ENCODE measurements at regions not wholly inside any gene's neighbourhood (a gene's known extent, or its start where the extent isn't known, plus 50 kb on each side); places are given as distances from the start of the nearest gene placed in this dataset.

- DNase-seq (no peak), ATAC-seq (ENCODE audit: insufficient read depth, low FRiP score) (no peak)
- TF ChIP-seq CTCF (IDR thresholded peaks at IDR 0.05; ENCODE audit: control extremely low read depth, extremely low read depth) = no peak
- Histone ChIP-seq H3K9ac (ENCODE audit: insufficient read depth in 1 of 2, low read length in 2 of 2) (no peak overlapping the region), H3K4me1 (ENCODE audit: control insufficient read depth in 5 of 5, insufficient read depth in 5 of 5, low read length in 5 of 5) (no peaks in the 10 kb centered on the region), H3K27me3 (ENCODE audit: control insufficient read depth in 3 of 3, insufficient read depth in 3 of 3, low read length in 2 of 3) (no peaks in the 10 kb centered on the region), H3K4me3 (no peak overlapping the region), H3K36me3 (ENCODE audit: control insufficient read depth in 4 of 4, insufficient read depth in 4 of 4, low read length in 4 of 4) (no peaks in the 10 kb centered on the region), H3K9me3 (ENCODE audit: control insufficient read depth in 4 of 4, insufficient read depth in 3 of 4, low read length in 3 of 4) (peaks cover 0 to 5% (median 0%) of the 10 kb centered on the region in 4 donors), H3K27ac (ENCODE audit: low read depth in 1 of 2, low read length in 1 of 2) (no peak overlapping the region)
- 95 to 97% methylated on average over 10 of the region's 10 CpGs for WGBS, 2 donors
These were observed 1098.1 kb upstream of the NCAM2 start for GRCh38 chr21:19900149-19900548.

GRCh38 chr21:19908390-19908789 lies 1089.8 kb upstream of the NCAM2 start:
- Histone ChIP-seq H3K36me3 (ENCODE audit: control insufficient read depth in 4 of 4, insufficient read depth in 4 of 4, low read length in 4 of 4) (no peaks in the 10 kb centered on the region), H3K9ac (ENCODE audit: insufficient read depth in 1 of 2, low read length in 2 of 2) (no peak overlapping the region), H3K4me1 (ENCODE audit: control insufficient read depth in 5 of 5, insufficient read depth in 5 of 5, low read length in 5 of 5) (no peaks in the 10 kb centered on the region), H3K4me3 (no peak overlapping the region), H3K27ac (ENCODE audit: low read depth in 1 of 2, low read length in 1 of 2) (no peak overlapping the region), H3K9me3 (ENCODE audit: control insufficient read depth in 4 of 4, insufficient read depth in 3 of 4, low read length in 3 of 4) (no peaks in the 10 kb centered on the region), H3K27me3 (ENCODE audit: control insufficient read depth in 3 of 3, insufficient read depth in 3 of 3, low read length in 2 of 3) (no peaks in the 10 kb centered on the region)
- no peak for DNase-seq
- WGBS, 2 donors = 17 to 30% methylated on average over 1 of the region's 1 CpG
- TF ChIP-seq CTCF (IDR thresholded peaks at IDR 0.05; ENCODE audit: control extremely low read depth, extremely low read depth) = no peak
- no peak for ATAC-seq (ENCODE audit: insufficient read depth, low FRiP score)

- Histone ChIP-seq H3K4me1 (ENCODE audit: control insufficient read depth in 5 of 5, insufficient read depth in 5 of 5, low read length in 5 of 5) (peaks cover 0 to 2% (median 0%) of the 10 kb centered on the region in 5 donors), H3K4me3 (no peak overlapping the region), H3K27me3 (ENCODE audit: control insufficient read depth in 3 of 3, insufficient read depth in 3 of 3, low read length in 2 of 3) (no peaks in the 10 kb centered on the region), H3K27ac (ENCODE audit: low read depth in 1 of 2, low read length in 1 of 2) (no peak overlapping the region), H3K9ac (ENCODE audit: insufficient read depth in 1 of 2, low read length in 2 of 2) (no peak overlapping the region), H3K9me3 (ENCODE audit: control insufficient read depth in 4 of 4, insufficient read depth in 3 of 4, low read length in 3 of 4) (no peaks in the 10 kb centered on the region), H3K36me3 (ENCODE audit: control insufficient read depth in 4 of 4, insufficient read depth in 4 of 4, low read length in 4 of 4) (no peaks in the 10 kb centered on the region)
- WGBS, 2 donors = 71 to 83% methylated on average over 6 of the region's 6 CpGs
- DNase-seq (no peak), ATAC-seq (ENCODE audit: insufficient read depth, low FRiP score) (no peak)
- no peak for TF ChIP-seq CTCF (IDR thresholded peaks at IDR 0.05; ENCODE audit: control extremely low read depth, extremely low read depth)
These were observed 1084.2 kb upstream of the NCAM2 start for GRCh38 chr21:19914028-19914427.

- no peak for ATAC-seq (ENCODE audit: insufficient read depth, low FRiP score)
- no peaks in the 10 kb centered on the region for H3K9me3 ChIP-seq (ENCODE audit: control insufficient read depth in 4 of 4, insufficient read depth in 3 of 4, low read length in 3 of 4)
- no peaks in the 10 kb centered on the region for H3K27me3 ChIP-seq (ENCODE audit: control insufficient read depth in 3 of 3, insufficient read depth in 3 of 3, low read length in 2 of 3)
- no peak overlapping the region for H3K27ac ChIP-seq (ENCODE audit: low read depth in 1 of 2, low read length in 1 of 2)
- no peak for TF ChIP-seq CTCF (IDR thresholded peaks at IDR 0.05; ENCODE audit: control extremely low read depth, extremely low read depth)
- H3K4me1 ChIP-seq (ENCODE audit: control insufficient read depth in 5 of 5, insufficient read depth in 5 of 5, low read length in 5 of 5) = no peaks in the 10 kb centered on the region
- no peak overlapping the region for H3K4me3 ChIP-seq
- H3K9ac ChIP-seq (ENCODE audit: insufficient read depth in 1 of 2, low read length in 2 of 2) = no peak overlapping the region
- no peak for DNase-seq
- no peaks in the 10 kb centered on the region for H3K36me3 ChIP-seq (ENCODE audit: control insufficient read depth in 4 of 4, insufficient read depth in 4 of 4, low read length in 4 of 4)
These were observed 1077.0 kb upstream of the NCAM2 start for GRCh38 chr21:19921211-19921610.

Data from lung (tissue), 11 donors.